ENCODE measurements at regions not wholly inside any gene's neighbourhood (a gene's known extent, or its start where the extent isn't known, plus 50 kb on each side); places are given as distances from the start of the nearest gene placed in this dataset.
A peak's percentile ranks its signal among the peaks of the same experiment; 100 is the strongest.

DNA sequence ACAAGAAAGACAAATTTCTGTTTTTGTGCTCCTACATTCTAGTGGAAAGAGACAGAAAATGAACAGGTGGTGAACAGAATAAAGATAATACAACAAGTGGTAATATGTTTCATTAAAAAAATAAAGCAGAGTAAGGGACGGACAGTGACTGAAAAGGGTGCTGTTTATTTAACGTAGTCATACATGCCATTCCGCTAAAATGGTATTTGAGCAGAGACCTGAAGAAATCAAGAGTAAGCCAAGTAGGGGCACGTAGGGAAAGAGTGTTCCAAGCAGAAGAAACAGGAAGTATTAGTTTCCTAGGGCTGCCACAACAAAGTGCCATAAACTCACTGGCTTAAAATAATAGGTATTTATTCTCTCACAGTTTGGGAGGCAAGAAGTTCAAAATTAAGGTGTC, 65.6 kb upstream of the KCTD3 start:
- Histone ChIP-seq H3K4me3 (ENCODE audit: insufficient read depth, low read depth, low read length) (no peak overlapping the region), H3K79me2 (ENCODE audit: insufficient read depth, low read length) (no peaks in the 10 kb centered on the region), H3K4me2 (ENCODE audit: low read length) (no peak overlapping the region), H4K20me1 (ENCODE audit: insufficient read depth, low read length) (no peaks in the 10 kb centered on the region), H3K9ac (ENCODE audit: low read length) (no peak overlapping the region), H3K27me3 (ENCODE audit: insufficient read depth, low read length) (no peaks in the 10 kb centered on the region), H3K4me1 (ENCODE audit: insufficient read depth, low read length) (no peaks in the 10 kb centered on the region), H3K36me3 (ENCODE audit: insufficient read depth, low read length) (no peaks in the 10 kb centered on the region), H3K9me3 (ENCODE audit: insufficient read depth, low read depth, low read length) (no peaks in the 10 kb centered on the region), H3K27ac (ENCODE audit: low read depth, low read length) (no peak overlapping the region), H2AFZ (ENCODE audit: low read depth, low read length) (no peak overlapping the region)
- TF ChIP-seq EZH2 (IDR thresholded peaks at IDR 0.05; ENCODE audit: insufficient read depth, low read length), result no peak
- TF ChIP-seq, protein P1, sequence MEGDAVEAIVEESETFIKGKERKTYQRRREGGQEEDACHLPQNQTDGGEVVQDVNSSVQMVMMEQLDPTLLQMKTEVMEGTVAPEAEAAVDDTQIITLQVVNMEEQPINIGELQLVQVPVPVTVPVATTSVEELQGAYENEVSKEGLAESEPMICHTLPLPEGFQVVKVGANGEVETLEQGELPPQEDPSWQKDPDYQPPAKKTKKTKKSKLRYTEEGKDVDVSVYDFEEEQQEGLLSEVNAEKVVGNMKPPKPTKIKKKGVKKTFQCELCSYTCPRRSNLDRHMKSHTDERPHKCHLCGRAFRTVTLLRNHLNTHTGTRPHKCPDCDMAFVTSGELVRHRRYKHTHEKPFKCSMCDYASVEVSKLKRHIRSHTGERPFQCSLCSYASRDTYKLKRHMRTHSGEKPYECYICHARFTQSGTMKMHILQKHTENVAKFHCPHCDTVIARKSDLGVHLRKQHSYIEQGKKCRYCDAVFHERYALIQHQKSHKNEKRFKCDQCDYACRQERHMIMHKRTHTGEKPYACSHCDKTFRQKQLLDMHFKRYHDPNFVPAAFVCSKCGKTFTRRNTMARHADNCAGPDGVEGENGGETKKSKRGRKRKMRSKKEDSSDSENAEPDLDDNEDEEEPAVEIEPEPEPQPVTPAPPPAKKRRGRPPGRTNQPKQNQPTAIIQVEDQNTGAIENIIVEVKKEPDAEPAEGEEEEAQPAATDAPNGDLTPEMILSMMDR (IDR thresholded peaks at IDR 0.05; ENCODE audit: insufficient read depth, low read depth, low read length), result no peak
- no peak overlapping the region for H3K27ac Mint-ChIP-seq (ENCODE audit: unreplicated experiment)
- H3K36me3 Mint-ChIP-seq (ENCODE audit: low read depth, unreplicated experiment), result peaks cover 2% of the 10 kb centered on the region
- no peaks in the 10 kb centered on the region for H3K9me3 Mint-ChIP-seq (ENCODE audit: unreplicated experiment)
- DNase-seq (ENCODE audit: low read depth) (peak; percentile 10), FAIRE-seq (no peak)
- no peaks in the 10 kb centered on the region for H3K4me1 Mint-ChIP-seq (ENCODE audit: low read depth, unreplicated experiment)
- H3K4me3 Mint-ChIP-seq (ENCODE audit: unreplicated experiment), result no peak overlapping the region
- no peaks in the 10 kb centered on the region for H3K27me3 Mint-ChIP-seq (ENCODE audit: low read depth, unreplicated experiment)

DNA sequence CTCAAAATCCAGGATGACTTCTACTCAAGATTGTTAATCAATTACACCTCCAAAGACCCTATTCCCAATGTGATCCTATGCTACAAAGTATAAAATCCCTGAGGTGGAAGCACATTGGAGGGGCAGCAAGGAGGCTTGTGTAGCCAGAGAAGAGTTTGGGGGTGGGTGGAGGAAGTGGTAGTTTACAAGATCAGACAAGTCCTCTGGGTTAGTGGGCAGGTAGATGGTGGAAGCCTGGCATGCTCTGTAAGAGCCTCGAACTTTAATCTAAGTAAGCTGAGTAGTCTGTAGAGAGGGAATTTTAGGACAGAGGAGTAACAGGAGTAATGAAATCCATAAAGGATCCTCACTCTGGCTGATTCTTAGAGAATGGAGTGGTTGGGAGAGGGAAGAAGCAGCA, 65.0 kb upstream of the KCTD3 start:
- Mint-ChIP-seq H3K27ac (ENCODE audit: unreplicated experiment) (no peak overlapping the region), H3K27me3 (ENCODE audit: low read depth, unreplicated experiment) (no peaks in the 10 kb centered on the region), H3K4me3 (ENCODE audit: unreplicated experiment) (no peak overlapping the region), H3K36me3 (ENCODE audit: low read depth, unreplicated experiment) (no peaks in the 10 kb centered on the region), H3K4me1 (ENCODE audit: low read depth, unreplicated experiment) (no peaks in the 10 kb centered on the region), H3K9me3 (ENCODE audit: unreplicated experiment) (no peaks in the 10 kb centered on the region)
- Histone ChIP-seq H3K4me3 (ENCODE audit: insufficient read depth, low read depth, low read length) (no peak overlapping the region), H3K36me3 (ENCODE audit: insufficient read depth, low read length) (no peaks in the 10 kb centered on the region), H3K79me2 (ENCODE audit: insufficient read depth, low read length) (no peaks in the 10 kb centered on the region), H3K27ac (ENCODE audit: low read depth, low read length) (no peak overlapping the region), H2AFZ (ENCODE audit: low read depth, low read length) (no peak overlapping the region), H3K4me2 (ENCODE audit: low read length) (no peak overlapping the region), H3K9ac (ENCODE audit: low read length) (no peak overlapping the region), H4K20me1 (ENCODE audit: insufficient read depth, low read length) (no peaks in the 10 kb centered on the region), H3K9me3 (ENCODE audit: insufficient read depth, low read depth, low read length) (no peaks in the 10 kb centered on the region), H3K27me3 (ENCODE audit: insufficient read depth, low read length) (no peaks in the 10 kb centered on the region), H3K4me1 (ENCODE audit: insufficient read depth, low read length) (no peaks in the 10 kb centered on the region)
- no peak for FAIRE-seq
- no peak for DNase-seq (ENCODE audit: low read depth)
- TF ChIP-seq EZH2 (IDR thresholded peaks at IDR 0.05; ENCODE audit: insufficient read depth, low read length), result no peak
- TF ChIP-seq, protein P1 (IDR thresholded peaks at IDR 0.05; ENCODE audit: insufficient read depth, low read depth, low read length), result no peak

DNA sequence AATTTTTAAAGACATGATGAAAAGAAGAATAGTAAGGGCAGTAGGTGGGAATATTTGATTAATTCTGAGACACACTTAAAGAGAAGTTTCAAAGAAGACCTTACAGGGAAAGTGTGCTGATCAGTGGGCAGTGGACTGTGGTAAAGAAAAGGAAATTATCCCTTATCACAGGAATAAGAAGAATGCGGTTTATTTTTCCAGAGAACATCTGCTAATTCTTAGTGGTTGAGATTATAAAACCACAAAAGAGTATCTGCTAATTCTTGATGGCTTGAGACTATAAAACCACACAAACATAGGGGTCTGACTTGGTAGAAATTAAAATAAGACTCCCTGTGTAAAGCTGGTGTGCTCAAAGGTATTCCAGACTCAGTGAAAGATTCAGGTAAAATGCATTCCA, 60.0 kb upstream of the KCTD3 start:
- H3K9me3 ChIP-seq (ENCODE audit: insufficient read depth, low read depth, low read length), result no peaks in the 10 kb centered on the region
- Mint-ChIP-seq H3K36me3 (ENCODE audit: low read depth, unreplicated experiment) (no peaks in the 10 kb centered on the region), H3K4me1 (ENCODE audit: low read depth, unreplicated experiment) (no peaks in the 10 kb centered on the region), H3K27me3 (ENCODE audit: low read depth, unreplicated experiment) (no peaks in the 10 kb centered on the region), H3K4me3 (ENCODE audit: unreplicated experiment) (no peak overlapping the region), H3K27ac (ENCODE audit: unreplicated experiment) (no peak overlapping the region), H3K9me3 (ENCODE audit: unreplicated experiment) (peaks cover 8% of the 10 kb centered on the region)
- H3K27ac ChIP-seq (ENCODE audit: low read depth, low read length), result no peak overlapping the region
- H3K79me2 ChIP-seq (ENCODE audit: insufficient read depth, low read length), result no peaks in the 10 kb centered on the region
- H3K36me3 ChIP-seq (ENCODE audit: insufficient read depth, low read length), result no peaks in the 10 kb centered on the region
- no peak overlapping the region for H3K4me3 ChIP-seq (ENCODE audit: insufficient read depth, low read depth, low read length)
- H2AFZ ChIP-seq (ENCODE audit: low read depth, low read length), result no peak overlapping the region
- no peak for FAIRE-seq
- H3K27me3 ChIP-seq (ENCODE audit: insufficient read depth, low read length), result no peaks in the 10 kb centered on the region
- peak; percentile 80 for DNase-seq (ENCODE audit: low read depth)
- H3K4me1 ChIP-seq (ENCODE audit: insufficient read depth, low read length), result no peaks in the 10 kb centered on the region
- no peak overlapping the region for H3K9ac ChIP-seq (ENCODE audit: low read length)
- TF ChIP-seq EZH2 (IDR thresholded peaks at IDR 0.05; ENCODE audit: insufficient read depth, low read length), result no peak
- TF ChIP-seq, protein P1 (IDR thresholded peaks at IDR 0.05; ENCODE audit: insufficient read depth, low read depth, low read length), result no peak
- H3K4me2 ChIP-seq (ENCODE audit: low read length), result no peak overlapping the region
- no peaks in the 10 kb centered on the region for H4K20me1 ChIP-seq (ENCODE audit: insufficient read depth, low read length)

Measured in astrocyte (in vitro differentiated cells and primary cell).